GM12865 (cell line): ENCODE measurements at regions not wholly inside any gene's neighbourhood (a gene's known extent, or its start where the extent isn't known, plus 50 kb on each side); places are given as distances from the start of the nearest gene placed in this dataset.

Experiments used
- DNase-seq: peaks from one replicate; pipeline ENCODE4 v3.0.0; 2010; ENCODE audit warnings: low read depth
- H3K4me3 ChIP-seq: 2 replicates; pipeline ENCODE4 v1.5.1; 2011; ENCODE audit warnings: mild to moderate bottlenecking, low read depth, low read length, control low read depth
- TF ChIP-seq, protein P1 (sequence below): IDR thresholded peaks from 2 replicates; pipeline ENCODE4 v1.5.1; 2011; ENCODE audit warnings: low read length, control low read depth, low read depth, inconsistent platforms; ENCODE audit not compliant: insufficient read depth; ENCODE audit errors: missing control alignments

DNA sequence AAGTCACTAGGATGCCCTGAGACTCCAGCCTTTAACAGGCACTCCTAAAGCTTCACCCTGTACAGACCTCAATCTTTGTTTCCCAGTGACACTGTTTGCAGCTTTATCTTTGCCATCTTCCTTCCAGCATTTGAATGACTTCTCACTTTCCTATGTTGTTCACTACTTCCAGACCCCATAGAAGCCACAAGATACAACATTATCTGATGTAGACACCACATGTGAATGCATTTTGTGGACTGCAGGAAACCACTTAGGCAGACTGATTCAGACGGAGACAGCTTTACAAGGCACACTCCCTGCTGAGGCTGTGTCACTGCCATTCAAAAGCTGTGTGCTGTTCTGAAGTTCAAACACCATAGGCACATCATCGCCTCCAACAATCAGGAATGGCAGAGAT is 67.3 kb upstream of the SPATS2L start:
- no peak for DNase-seq
- TF ChIP-seq, protein P1, sequence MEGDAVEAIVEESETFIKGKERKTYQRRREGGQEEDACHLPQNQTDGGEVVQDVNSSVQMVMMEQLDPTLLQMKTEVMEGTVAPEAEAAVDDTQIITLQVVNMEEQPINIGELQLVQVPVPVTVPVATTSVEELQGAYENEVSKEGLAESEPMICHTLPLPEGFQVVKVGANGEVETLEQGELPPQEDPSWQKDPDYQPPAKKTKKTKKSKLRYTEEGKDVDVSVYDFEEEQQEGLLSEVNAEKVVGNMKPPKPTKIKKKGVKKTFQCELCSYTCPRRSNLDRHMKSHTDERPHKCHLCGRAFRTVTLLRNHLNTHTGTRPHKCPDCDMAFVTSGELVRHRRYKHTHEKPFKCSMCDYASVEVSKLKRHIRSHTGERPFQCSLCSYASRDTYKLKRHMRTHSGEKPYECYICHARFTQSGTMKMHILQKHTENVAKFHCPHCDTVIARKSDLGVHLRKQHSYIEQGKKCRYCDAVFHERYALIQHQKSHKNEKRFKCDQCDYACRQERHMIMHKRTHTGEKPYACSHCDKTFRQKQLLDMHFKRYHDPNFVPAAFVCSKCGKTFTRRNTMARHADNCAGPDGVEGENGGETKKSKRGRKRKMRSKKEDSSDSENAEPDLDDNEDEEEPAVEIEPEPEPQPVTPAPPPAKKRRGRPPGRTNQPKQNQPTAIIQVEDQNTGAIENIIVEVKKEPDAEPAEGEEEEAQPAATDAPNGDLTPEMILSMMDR, result no peak
- H3K4me3 ChIP-seq, result no peak overlapping the region

DNA sequence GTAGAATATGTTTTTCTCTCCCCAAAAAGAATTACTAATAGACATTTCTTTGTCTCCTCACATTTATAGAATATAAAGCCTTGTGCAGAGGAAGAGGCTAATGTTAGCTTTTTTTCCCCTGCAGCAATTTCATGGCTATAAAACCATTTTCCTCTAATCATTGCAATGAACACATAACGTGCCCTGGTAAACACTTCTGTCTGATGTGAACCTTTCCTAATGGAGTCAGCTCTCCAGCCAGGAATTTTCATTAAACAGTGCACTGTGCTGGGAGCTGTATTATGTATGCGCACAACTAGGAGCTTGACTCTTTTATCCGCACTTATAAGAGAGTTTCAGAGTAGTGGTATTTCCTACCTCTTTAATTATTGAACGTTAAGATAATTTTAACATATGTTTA is 63.9 kb upstream of the SPATS2L start:
- TF ChIP-seq, protein P1, result no peak
- no peak for DNase-seq

GRCh38 chr2:200243441-200243840 is 63.1 kb upstream of the SPATS2L start:
- DNase-seq, result no peak
- TF ChIP-seq, protein P1, result no peak
- H3K4me3 ChIP-seq, result no peak overlapping the region

More for the DNA sequence above, 63.9 kb upstream of the SPATS2L start:
- H3K4me3 ChIP-seq, result no peak overlapping the region

- DNase-seq, result no peak
- TF ChIP-seq, protein P1, result no peak
- H3K4me3 ChIP-seq, result no peak overlapping the region
Observed at GRCh38 chr2:200244111-200244510, 62.4 kb upstream of the SPATS2L start.

GRCh38 chr2:200247494-200247893 is 59.0 kb upstream of the SPATS2L start:
- no peak for DNase-seq
- H3K4me3 ChIP-seq, result no peak overlapping the region
- TF ChIP-seq, protein P1, result no peak

DNA sequence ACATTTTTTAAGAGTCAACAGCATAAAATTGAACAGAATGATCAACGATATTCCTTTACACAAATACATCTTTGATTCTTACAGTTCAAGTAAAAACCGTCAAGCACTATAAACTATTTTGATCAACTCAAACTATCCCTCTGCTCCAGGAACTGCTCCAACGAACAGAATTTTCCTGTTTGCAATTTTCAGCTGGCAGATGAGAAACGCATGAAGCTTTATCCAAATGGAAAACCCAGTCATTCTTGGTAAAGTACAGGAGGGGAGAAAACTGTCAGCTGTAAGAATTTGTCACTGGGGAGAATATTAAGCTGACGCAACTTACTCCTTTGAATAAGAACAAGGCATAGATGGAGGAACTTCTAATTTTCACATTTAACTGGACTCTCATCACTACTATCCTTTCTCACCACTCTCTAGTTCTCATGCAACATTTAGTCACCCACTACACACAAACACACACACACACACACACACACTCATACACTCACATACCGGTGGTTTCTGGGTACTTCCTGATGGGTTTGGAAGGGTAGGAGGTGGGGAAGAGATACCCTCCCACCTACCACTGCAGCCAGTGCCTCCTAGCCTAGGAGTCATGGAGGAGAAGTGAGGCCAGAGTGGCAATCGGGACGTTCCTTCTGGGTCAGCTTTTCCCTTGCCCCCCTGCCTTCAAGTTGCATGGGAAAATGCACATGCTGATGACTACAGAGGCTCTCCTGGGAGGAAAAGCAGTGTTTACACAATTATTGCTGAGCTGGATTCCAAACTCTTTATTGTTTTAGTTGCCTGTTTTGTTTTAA is 54.0 kb upstream of the SPATS2L start:
- H3K4me3 ChIP-seq, result no peak overlapping the region
- TF ChIP-seq, protein P1, result no peak
- DNase-seq, result no peak

- TF ChIP-seq, protein P1, result no peak
- no peak overlapping the region for H3K4me3 ChIP-seq
- no peak for DNase-seq
Observed at GRCh38 chr2:200253639-200254038, 52.9 kb upstream of the SPATS2L start.
